Hepatic stellate cell (primary cell): ENCODE measurements at regions not wholly inside any gene's neighbourhood (a gene's known extent, or its start where the extent isn't known, plus 50 kb on each side); places are given as distances from the start of the nearest gene placed in this dataset.

Source experiments
- DNase-seq: peaks from one replicate; pipeline ENCODE4 v3.0.0; 2011; ENCODE audit warnings: low spot score

DNA sequence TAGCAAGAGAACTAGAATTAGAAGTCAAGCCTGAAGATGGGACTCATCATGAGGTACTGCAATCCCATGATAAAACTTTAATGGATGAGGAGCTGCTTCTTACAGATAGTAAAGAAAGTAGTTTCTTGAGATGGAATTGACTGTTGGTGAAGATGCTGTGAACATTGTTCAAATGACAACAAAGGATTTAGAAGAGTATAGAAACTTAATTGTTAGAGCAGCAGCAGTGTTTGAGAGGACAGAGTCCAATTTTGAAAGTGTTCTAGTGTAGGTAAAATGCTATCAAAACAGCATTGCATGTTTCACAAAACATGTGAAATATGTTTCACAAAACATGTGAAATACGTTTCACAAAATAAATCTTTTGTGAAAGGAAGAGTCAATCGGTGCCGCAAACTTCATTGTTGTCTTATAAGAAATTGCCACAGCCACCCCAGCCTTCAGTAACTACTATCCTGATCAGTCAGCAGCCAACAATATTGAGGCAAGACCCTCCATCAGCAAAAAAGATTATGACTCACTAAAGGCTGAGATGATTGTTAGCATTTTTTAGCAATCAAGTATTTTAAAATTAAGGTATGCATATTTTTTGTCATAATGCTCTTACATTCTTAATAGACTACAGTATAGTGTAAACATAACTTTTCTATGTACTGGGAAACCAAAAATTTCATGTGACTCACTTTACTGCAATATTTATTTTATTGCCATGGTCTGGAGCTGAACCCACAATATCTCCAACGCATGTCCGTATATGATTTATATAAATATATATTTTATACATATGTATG is 173.4 kb upstream of the BMP4 start:
- no peak for DNase-seq

DNA sequence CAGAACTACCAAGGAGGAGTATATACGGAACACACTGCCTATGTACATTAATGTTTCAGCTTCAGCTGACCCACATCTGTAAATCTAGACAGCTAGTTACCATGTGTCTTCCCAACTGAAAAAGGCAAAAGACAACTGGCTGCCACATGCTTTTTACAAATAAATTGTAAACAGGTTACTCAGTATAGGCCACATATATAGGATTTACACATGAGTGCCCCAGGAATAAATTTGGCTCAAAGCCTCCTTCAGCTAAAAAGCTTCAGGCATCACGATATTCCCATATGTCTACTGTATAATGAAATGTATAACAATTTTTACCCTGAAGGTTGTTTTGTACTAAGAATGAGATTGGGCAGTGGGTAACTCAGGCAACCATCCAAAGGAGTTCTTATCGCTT is 175.9 kb upstream of the BMP4 start:
- DNase-seq, result no peak

DNA sequence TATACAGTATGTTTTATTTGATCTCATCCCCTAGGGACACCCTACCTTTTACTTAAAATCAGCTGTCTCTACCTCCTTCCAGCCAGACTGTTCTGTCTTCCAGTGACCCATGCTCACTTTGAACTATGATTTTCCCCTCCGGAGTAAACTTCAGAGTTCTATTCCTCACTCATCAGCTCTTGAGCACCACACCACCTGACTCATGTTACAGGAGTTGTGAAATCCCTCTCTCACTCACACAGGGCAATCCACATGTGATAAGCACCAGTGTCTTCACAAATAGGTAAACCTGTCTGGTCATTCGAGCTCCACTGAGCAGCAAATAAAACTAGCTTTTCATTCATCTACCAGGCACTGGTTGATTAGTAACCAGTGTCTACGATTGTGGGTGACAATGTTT is 177.3 kb upstream of the BMP4 start:
- no peak for DNase-seq

DNA sequence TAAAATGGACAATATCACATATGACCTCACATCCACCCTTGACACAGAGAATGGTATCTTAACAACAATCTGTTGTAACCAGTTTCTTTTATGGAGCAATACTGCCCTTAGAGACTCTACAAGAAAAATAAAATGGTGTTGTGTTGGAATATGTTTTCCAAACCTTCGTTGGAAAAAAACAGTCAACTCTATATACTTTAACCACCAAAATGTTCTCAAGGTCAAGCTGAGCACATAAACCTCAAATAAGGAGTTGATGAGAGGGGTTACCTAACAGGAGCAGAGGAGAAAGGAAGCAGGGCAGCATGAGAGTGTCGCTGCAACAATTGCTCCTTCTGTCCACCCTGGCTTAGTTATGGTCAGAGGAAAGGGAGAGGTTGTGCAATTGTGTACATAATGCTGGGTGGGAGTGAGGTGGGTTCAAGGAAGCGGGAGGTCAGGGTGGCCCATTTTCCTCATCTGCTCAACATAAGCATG is 179.2 kb upstream of the BMP4 start:
- no peak for DNase-seq

DNA sequence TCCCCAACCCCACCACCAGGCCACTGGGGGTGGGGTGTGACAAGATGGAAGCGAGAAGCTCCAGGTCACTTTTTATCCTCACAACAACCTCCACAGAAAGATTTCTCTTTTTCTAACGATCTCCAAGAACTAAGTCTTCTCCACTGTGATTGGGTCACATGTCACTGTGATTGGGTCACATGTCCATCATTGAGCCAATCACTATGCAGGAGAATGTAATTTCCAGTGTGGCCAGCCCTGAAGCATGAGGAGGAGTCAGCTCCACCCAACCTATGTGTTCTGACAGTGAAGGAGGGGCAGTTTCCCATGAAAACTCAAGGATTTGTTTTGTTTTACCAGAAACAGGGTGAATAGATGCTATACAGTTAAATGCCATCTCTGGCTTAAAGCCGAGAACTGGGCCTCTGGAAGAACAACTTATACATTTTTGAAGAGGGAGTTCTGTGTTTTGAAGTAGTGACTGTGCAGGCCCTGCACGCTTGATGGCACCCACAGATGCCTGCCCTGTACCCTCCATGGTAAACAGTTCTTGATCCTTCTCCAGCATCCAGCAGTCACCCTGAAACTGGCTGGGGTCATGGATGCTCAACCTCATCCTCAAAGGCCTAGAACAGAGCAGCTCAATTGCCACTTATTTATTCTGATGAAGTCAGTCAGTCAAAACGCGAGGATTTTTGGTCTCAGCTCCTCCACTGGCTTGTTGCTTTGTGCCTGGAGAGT is 180.4 kb upstream of the BMP4 start:
- DNase-seq, result no peak

DNA sequence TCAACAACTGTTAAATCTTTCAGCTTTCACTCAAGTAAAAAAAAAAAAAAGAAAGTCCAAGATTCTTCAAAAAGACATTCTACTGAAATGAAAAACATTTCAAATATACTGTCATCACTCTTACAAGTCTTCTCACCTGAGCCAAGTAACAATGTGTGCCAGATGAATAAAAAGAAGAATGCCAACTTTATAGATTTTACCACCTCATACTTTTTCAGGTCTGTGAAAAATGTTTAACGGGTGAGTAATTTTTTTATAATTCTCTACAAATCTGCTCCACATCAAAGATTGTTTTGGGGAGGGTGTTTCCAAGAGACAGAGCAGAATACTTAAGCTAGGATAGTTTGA is 181.0 kb upstream of the BMP4 start:
- no peak for DNase-seq

DNA sequence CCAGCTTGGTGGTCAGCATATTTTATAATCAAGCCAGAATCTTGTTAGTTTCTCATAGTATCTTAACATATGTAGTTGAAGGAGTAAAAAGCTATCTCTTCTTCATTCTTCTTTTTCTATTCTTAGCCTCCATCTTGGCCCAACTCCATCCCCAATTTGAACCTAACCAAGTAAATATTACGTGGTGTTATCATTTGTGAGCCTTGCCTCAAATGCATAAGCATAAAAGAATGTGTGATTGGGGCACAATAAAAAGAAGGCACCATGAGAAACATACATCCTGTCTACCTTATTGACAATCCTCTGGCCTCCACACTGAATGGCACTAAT is 181.4 kb upstream of the BMP4 start:
- DNase-seq, result no peak

DNA sequence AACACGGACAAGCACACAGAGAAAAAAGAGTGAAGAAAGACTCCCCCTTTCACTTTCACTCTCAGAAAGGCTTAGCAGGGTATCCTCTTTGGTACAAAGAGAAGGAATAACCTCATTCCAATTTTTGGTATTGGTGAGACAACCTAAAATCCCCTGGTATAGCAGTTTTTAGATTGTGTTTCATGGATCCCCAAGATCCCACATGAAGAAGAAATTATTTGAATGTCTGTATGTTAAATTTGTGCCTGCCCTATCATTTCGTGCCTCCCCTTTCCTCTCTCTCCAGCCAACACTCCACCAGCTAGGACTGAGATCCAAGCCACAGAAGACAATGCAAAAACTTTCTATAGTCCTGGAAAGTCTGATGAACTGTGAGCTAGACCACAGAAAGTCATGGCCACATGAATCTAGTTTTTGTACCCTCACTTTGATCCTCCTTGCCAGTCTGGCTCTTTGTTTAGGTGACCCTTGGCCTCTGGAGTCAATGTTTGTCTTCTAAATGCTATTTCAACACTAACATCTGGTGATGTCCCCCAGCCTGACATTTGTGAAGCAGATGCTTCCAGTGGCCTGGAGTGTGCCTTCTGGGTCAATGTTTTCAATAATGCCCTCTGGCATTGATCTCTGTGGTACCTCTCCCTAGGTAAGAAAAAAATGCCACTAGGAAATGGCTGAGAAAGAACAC is 181.9 kb upstream of the BMP4 start:
- DNase-seq, result no peak

DNA sequence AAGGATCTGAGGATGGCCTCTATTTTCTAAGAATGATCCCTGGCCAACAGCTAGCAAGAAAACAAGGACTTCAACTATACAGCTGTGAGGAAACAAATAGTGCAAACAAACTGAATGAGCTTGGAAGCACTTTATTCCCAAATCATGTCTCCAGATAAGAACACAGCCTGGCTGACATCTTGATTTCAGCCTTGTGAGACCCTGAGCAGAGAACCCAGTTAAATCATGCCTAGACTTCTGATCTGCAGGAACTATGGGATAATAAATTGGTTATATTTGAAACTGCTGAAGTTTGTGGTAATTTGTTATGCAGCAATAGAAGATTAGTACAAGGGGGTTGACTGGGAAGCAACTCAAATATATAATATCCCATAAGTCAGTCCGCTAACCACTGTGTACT is 183.9 kb upstream of the BMP4 start:
- no peak for DNase-seq

DNA sequence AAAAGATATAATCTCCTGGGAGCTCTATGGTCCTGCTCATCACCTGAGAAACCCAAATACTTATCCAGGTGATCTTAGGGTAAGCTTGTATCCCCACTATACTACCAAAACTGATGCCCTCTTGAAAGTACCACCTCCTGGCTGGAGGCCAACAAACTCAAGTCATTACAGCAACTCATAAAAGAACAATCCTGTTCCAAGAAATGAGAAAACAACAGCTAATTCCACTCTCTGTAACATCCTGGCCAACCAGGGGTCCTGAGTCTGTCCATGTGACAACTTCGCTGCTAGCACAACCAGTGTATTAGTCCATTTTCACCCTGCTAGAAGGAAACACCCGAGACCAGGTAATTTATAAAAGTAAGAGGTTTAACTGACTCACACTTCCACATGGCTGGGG is 190.0 kb upstream of the BMP4 start:
- DNase-seq, result no peak

DNA sequence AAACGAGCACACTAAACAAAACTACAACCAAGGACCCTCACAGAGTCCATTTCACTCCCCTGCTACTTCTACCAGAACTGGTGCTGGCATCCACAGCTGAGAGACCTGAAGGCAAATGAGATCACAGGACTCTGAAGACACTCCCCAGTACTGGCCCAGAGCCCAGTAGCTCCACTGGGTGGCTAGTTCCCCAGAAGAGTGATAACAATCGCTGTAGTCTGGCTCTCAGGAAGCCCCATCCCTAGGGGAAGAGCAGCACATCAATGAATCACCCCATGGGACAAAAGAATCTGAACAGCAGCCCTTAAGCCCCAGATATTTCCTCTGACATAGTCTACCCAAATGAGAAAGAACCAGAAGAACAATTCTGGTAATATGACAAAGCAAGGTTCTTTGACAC is 190.7 kb upstream of the BMP4 start:
- DNase-seq, result no peak

DNA sequence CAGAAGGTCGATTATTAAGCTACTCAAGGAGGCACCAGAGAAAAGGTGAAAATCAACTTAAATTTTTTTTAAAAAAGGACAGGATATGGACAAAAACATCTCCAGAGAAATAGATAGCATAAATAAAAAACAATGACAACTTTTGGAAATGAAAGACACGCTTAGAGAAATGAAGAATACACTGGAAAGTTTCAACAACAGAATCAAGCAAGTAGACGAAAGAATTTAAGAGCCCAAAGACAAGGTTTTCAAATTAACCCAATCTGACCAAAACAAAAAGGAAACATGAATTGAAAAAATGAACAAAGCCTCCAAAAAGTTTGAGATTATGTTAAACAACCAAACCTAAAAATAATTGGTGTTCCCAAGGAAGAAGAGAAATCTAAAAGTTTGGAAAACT is 191.1 kb upstream of the BMP4 start:
- no peak for DNase-seq

DNA sequence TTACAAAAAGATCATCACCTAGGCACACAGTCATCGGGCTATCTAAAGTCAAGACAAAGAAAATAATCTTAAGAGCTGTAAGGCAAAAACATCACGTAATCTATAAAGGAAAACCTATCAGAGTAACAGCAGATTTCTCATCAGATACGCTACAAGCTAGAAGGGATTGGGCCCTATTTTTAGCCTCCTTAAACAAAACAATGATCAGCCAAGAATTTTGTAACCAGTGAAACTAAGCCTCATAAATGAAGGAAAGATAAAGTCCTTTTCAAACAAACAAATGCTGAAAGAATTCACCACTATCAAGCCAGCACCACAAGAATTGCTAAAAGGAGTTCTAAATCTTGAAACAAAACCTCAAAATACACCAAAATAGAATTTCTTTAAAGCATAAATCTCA is 191.6 kb upstream of the BMP4 start:
- DNase-seq, result no peak

DNA sequence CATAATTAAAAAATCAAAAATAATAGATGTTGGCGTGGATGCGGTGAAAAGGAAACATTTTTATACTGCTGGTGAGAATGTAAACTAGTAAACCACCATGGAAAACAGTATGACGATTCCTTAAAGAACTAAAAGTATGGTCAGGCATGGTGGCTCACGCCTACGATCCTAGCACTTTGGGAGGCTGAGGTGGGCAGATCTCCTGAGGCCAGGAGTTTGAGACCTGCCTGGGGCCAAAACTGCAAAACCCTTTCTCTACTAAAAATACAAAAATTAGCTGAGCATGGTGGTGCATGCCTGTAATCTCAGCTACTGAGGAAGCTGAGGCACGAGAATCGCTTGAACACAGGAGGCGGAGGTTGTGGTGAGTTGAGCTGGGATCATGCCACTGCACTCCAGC is 195.7 kb upstream of the BMP4 start:
- no peak for DNase-seq

DNA sequence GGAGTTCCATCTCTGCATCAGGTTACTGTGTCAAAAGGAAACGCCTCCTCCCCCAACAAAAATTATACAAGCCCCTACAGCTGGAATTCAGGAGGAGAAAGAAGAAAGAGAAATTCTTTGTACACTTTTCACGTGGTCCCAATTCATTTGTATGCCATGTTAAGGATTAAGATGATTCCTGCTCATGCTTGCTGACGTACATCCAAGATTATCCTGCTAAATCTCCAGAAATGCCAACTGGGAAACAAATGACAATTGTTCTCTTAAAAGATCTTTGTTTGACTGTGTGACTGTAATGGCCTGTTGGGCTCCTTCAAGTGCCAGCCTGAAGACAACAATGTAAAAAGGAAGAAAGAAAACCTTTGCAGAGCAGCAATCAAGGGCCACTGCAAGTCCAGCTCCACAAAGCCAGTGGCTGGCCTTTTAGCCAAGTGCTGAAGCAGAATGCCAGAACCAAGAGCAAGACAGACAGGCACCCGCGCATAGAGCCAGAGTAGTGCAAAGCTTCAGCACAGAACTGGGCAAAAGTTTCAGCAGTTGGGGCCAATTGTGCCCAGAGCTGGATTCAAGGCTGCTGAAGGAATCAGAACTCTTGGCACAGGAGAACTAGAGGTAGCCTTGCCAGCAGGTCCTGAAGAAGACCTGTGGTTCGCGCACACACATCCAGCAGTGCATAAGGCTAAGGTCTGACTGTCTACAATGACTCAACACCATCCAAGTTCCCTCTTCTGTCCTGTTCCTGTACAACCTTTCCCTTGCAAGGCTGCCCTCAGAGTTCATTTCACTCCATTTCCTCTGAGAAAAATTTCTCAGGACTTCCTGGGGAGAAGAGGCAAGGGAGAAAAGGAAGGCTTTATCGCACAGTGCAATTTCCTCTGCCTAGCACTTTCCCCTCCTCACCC is 209.7 kb upstream of the BMP4 start:
- no peak for DNase-seq

DNA sequence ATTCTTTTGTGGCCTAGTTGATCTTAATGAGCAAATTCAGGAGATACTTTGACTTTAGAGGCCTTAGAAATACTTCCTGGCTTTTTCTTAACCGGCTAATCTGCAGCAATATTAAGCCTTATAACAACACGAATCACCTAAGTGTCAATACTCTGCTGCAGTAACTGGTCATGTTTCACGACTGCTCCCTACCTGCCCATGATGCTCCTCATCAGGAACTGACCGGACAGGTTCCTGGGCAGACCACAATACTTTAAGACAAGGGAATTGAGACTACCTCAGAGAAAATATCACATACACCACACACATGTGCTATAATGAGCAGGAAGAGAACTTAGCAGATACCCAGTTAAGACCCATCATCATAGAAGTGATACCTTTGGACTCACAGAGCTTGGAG is 211.9 kb upstream of the BMP4 start:
- no peak for DNase-seq

DNA sequence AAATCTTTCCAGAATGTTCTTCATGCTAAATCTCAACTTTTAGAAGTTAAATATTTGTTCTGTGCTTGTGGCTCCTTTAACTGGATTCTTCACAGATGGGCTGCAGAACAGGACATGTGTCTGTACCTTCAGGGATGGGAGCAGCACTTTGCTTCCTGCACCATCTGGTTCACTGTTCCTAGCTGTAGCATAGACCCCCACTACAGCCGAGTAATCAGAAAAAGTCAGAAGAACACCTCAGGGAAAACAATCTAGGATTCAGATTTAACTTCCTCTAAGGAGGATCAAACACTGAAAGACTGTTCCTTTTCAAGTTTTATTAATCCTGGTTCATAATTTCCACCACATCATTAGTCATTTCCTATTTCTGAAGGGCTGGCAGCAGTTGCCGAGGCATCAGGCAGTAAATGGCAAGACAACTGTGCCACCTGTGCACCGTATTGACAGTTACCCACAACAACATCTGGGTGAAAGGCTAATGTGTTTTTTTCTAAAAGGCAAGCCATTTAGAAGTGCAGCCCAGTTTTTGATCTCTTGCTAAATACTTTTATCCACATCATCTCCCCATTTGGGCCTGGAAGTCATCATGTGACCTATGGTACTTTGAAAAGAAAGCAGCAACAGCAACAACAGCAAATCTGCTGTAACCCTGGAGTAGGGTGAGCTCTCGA is 212.8 kb upstream of the BMP4 start:
- DNase-seq, result no peak

DNA sequence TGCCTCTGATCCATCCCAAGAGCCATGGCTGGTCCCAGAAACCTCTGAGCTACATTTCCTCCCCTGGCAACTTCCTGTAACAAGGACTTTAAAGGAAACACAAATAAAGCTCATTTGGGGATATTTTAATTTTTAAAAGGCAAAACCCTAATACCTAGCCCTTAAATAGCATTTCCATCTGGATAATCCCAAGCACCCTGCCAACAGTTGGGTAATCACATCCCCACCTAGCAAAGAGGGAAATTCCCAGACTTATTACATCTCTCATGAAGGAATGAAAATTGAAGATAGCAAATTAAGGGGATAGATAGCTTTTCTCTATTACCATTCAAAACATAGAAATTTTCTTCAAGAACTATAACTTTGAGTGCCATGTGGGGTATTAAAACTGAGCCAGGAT is 213.7 kb upstream of the BMP4 start:
- DNase-seq, result no peak

DNA sequence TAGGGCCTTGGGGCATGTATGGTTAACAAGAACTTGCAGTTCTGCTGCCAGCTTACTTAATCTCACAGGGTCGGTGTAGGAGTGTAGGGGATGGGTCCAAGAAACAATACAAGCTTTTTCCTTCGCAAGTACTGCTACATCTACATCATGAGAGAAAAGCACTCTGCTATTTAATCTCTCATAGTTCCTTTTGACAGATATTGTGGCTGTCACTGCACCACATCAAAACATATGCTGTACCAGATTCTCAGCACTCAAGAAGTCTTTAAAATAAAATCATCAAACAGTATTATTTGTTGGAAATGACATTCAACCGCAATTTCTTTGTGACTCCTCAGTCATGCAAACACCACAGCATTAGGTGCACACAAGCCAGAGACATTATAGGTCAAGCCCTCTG is 215.5 kb upstream of the BMP4 start:
- no peak for DNase-seq

DNA sequence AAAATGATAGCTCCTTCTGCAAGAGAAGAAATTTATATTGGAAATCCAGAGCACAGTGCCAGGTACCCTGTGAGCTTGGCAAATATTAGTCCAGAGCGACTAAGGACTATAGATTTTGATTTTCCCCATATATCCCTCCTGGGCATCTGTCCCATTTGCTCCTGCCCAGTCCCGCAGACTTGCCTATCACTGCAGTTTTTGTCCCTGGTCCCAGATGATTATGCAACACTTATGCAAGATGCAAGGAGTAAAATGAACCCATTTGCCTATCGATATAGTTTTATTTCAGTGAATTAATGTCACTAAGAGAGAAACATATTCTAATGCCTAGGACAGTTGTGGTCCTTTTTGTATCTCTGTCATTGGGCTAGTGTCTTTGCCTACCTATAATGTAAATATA is 215.9 kb upstream of the BMP4 start:
- no peak for DNase-seq

DNA sequence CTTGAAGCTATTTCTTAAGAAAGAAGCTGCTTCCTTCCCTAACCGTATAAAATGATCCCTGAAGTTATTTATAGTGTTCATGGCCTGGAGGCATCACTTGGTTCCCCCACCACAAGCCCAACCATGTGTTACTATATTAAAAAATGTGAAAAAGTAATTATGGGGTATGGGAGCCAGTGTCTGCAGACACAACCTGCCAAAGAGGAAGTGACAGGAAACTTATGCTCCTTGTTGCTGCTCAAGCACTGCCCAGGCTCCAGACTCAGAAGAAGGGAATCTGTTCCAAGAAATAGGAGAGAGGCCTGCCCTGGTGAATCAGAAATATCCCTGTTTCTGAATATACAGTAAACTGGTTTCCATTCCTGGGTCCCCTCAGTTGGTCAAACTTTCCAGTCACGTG is 217.2 kb upstream of the BMP4 start:
- DNase-seq, result no peak

DNA sequence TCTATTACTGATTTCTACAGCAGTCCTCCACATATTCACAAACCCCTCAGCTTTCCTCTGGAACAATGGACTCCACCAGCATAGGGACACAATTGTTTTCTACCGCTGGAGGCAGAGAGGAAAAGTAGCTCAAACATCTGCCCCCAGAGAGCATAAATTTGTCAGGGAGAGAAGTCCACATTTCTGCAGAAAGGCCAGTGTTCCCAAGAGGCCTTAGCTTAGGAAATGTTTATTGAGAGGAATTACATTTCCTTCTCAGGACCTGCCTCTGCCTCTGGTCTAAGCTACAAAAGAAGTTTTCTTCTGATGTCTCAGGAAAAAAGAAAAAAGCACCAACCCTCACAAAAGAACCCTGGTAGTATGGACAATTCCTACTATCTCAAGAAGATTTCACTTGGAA is 217.8 kb upstream of the BMP4 start:
- DNase-seq, result no peak
